OCI-LY3 (cell line): ENCODE measurements at regions not wholly inside any gene's neighbourhood (a gene's known extent, or its start where the extent isn't known, plus 50 kb on each side); places are given as distances from the start of the nearest gene placed in this dataset.

Experiments
- H2AFZ ChIP-seq: fragments of 200-600, 300-600 bp; shearing (Covaris generic); 2 replicates; pipeline ENCODE4 v1.6.0; 2014; ENCODE audit warnings: antibody characterized with exemption, low read depth, low read length
- H3K27ac ChIP-seq: fragments of 200-600, 300-600 bp; sonication (generic); 2 replicates; pipeline ENCODE4 v1.5.1; 2014; ENCODE audit warnings: mild to moderate bottlenecking, low read length, moderate library complexity, mixed read lengths
- H3K27me3 ChIP-seq: fragments of 200-600, 300-600 bp; sonication (generic); 2 replicates; pipeline ENCODE4 v1.6.1; 2014; ENCODE audit warnings: low read depth, low read length, mixed read lengths
- H3K36me3 ChIP-seq: fragments of 200-600, 300-600 bp; sonication (generic); replicated peaks from 2 replicates; pipeline ENCODE3; 2014; ENCODE audit warnings: low read depth, low read length, mixed read lengths
- H3K4me1 ChIP-seq: fragments of 300-600, 200-600 bp; sonication (generic); 2 replicates; pipeline ENCODE4 v1.6.1; 2014; ENCODE audit warnings: low read length, mixed read lengths
- H3K4me2 ChIP-seq: fragments of 200-600, 300-600 bp; sonication (generic); 2 replicates; pipeline ENCODE4 v1.6.1; 2014; ENCODE audit warnings: low read length, mixed read lengths
- H3K4me3 ChIP-seq: fragments of 300-600, 200-600 bp; sonication (generic); 2 replicates; pipeline ENCODE4 v1.5.1; 2014; ENCODE audit warnings: antibody characterized with exemption, mild to moderate bottlenecking, low read length, moderate library complexity
- H3K79me2 ChIP-seq: fragments of 300-600, 200-600 bp; shearing (Covaris generic); 2 replicates; pipeline ENCODE4 v1.6.1; 2014; ENCODE audit warnings: mild to moderate bottlenecking, low read length, mixed read lengths
- H3K9ac ChIP-seq: fragments of 300-600, 200-600 bp; shearing (Covaris generic); 2 replicates; pipeline ENCODE4 v1.6.0; 2014; ENCODE audit warnings: mild to moderate bottlenecking, low read length, moderate library complexity
- H3K9me3 ChIP-seq: fragments of 200-600, 300-600 bp; shearing (Covaris generic); 2 replicates; pipeline ENCODE4 v1.6.1; 2014; ENCODE audit warnings: low read length, mixed read lengths; ENCODE audit not compliant: insufficient read depth
- H4K20me1 ChIP-seq: fragments of 200-600, 300-600 bp; sonication (generic); 2 replicates; pipeline ENCODE4 v1.6.1; 2016; ENCODE audit warnings: low read length, mixed read lengths; ENCODE audit not compliant: insufficient read depth
- EZH2phosphoT487 ChIP-seq: fragments of 200-600 bp; shearing (Covaris generic); IDR thresholded peaks from 2 replicates; pipeline ENCODE4 v1.6.1; 2018; ENCODE audit warnings: antibody characterized with exemption, mixed run types, low read depth
- TF ChIP-seq, protein P1 (sequence below): fragments of 200-600, 300-600 bp; sonication (generic); IDR thresholded peaks from 2 replicates; pipeline ENCODE4 v1.5.1; 2014; ENCODE audit warnings: antibody characterized with exemption, low read length, low read depth

DNA sequence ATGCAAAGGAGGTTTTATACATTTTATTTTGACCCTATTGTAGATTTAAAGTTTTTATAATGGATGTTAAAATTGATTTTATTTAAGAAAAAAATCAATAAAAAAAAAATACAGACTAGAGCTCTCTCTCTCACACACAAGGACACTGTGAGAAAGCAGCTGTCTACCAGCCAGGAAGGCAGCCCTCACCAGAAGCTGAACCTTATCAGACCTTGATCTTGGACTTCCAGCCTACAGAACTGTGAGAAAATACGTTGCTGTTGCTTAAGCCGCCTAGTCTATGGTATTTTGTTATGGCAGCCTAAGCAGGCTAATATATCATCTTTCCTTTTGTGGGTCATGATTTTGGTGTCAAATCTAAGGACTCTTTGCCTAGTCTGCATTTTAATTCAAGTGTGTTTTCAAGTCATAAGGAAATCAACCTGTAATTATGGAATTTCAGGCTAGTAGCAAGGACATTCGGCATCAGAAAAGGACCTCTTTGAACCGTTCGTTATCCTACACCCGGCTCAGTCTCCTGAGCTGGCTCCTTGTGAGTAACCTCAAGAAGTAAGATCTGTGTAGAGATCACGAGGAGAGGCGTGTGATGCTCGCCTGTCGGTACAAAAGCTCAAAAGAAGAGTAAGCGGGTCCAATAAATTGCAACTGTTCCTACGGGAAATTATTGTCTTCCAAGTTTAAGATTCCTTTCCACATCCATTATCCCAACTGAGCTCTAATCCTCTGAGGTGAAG lies 98.2 kb downstream of the PDCL3 start:
- H3K36me3 ChIP-seq: no peaks in the 10 kb centered on the region
- no peak overlapping the region for H3K9ac ChIP-seq
- peaks cover 20% of the 10 kb centered on the region; the same call in 1 of the 2 replicates for H3K27me3 ChIP-seq
- H3K79me2 ChIP-seq: no peaks in the 10 kb centered on the region
- H2AFZ ChIP-seq: no peak overlapping the region
- H3K27ac ChIP-seq: no peak overlapping the region
- H3K4me3 ChIP-seq: no peak overlapping the region
- TF ChIP-seq, protein P1, sequence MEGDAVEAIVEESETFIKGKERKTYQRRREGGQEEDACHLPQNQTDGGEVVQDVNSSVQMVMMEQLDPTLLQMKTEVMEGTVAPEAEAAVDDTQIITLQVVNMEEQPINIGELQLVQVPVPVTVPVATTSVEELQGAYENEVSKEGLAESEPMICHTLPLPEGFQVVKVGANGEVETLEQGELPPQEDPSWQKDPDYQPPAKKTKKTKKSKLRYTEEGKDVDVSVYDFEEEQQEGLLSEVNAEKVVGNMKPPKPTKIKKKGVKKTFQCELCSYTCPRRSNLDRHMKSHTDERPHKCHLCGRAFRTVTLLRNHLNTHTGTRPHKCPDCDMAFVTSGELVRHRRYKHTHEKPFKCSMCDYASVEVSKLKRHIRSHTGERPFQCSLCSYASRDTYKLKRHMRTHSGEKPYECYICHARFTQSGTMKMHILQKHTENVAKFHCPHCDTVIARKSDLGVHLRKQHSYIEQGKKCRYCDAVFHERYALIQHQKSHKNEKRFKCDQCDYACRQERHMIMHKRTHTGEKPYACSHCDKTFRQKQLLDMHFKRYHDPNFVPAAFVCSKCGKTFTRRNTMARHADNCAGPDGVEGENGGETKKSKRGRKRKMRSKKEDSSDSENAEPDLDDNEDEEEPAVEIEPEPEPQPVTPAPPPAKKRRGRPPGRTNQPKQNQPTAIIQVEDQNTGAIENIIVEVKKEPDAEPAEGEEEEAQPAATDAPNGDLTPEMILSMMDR: no peak
- no peak for TF ChIP-seq EZH2phosphoT487
- no peaks in the 10 kb centered on the region for H3K4me1 ChIP-seq
- H3K9me3 ChIP-seq: no peaks in the 10 kb centered on the region
- no peaks in the 10 kb centered on the region for H4K20me1 ChIP-seq
- no peak overlapping the region for H3K4me2 ChIP-seq

GRCh38 chr2:100662866-100663265 lies 100.1 kb downstream of the PDCL3 start:
- Histone ChIP-seq H3K27me3 (peaks cover 20% of the 10 kb centered on the region; the same call in 1 of the 2 replicates), H4K20me1 (no peaks in the 10 kb centered on the region), H3K36me3 (no peaks in the 10 kb centered on the region), H3K9me3 (no peaks in the 10 kb centered on the region), H3K27ac (no peak overlapping the region), H3K79me2 (no peaks in the 10 kb centered on the region), H3K4me3 (no peak overlapping the region), H2AFZ (no peak overlapping the region), H3K9ac (no peak overlapping the region), H3K4me1 (no peaks in the 10 kb centered on the region), H3K4me2 (no peak overlapping the region)
- no peak for TF ChIP-seq EZH2phosphoT487
- TF ChIP-seq, protein P1: no peak

- Histone ChIP-seq H3K79me2 (no peaks in the 10 kb centered on the region), H3K4me3 (no peak overlapping the region), H4K20me1 (no peaks in the 10 kb centered on the region), H3K36me3 (no peaks in the 10 kb centered on the region), H2AFZ (no peak overlapping the region), H3K9ac (no peak overlapping the region), H3K4me1 (no peaks in the 10 kb centered on the region), H3K9me3 (no peaks in the 10 kb centered on the region), H3K27me3 (peaks cover 16% of the 10 kb centered on the region; the same call in 1 of the 2 replicates), H3K27ac (no peak overlapping the region), H3K4me2 (no peak overlapping the region)
- TF ChIP-seq EZH2phosphoT487: no peak
- TF ChIP-seq, protein P1: no peak
Observed at GRCh38 chr2:100664021-100664755, 101.4 kb downstream of the PDCL3 start.

GRCh38 chr2:100664756-100665101 lies 101.9 kb downstream of the PDCL3 start:
- TF ChIP-seq, protein P1: no peak
- no peak for TF ChIP-seq EZH2phosphoT487
- peaks cover 18% of the 10 kb centered on the region; the same call in 1 of the 2 replicates for H3K27me3 ChIP-seq
- no peak overlapping the region for H3K4me2 ChIP-seq
- no peaks in the 10 kb centered on the region for H3K9me3 ChIP-seq
- H3K79me2 ChIP-seq: no peaks in the 10 kb centered on the region
- H3K36me3 ChIP-seq: no peaks in the 10 kb centered on the region
- no peak overlapping the region for H2AFZ ChIP-seq
- no peak overlapping the region for H3K27ac ChIP-seq
- no peaks in the 10 kb centered on the region for H4K20me1 ChIP-seq
- H3K4me1 ChIP-seq: no peaks in the 10 kb centered on the region
- no peak overlapping the region for H3K9ac ChIP-seq
- H3K4me3 ChIP-seq: no peak overlapping the region
